DOHH2 (cell line): ENCODE measurements at regions not wholly inside any gene's neighbourhood (a gene's known extent, or its start where the extent isn't known, plus 50 kb on each side); places are given as distances from the start of the nearest gene placed in this dataset.

Source experiments
- H3F3A ChIP-seq: fragments of 200-600 bp; sonication (generic), shearing (Covaris generic); 2 replicates; pipeline ENCODE4 v1.6.0; 2016; ENCODE audit warnings: antibody characterized with exemption, mild to moderate bottlenecking; ENCODE audit not compliant: control insufficient read depth, insufficient read depth
- H3K27ac ChIP-seq: fragments of 200-600 bp; sonication (generic); 2 replicates; pipeline ENCODE4 v1.5.1; 2014; ENCODE audit warnings: low read depth, mild to moderate bottlenecking, low read length, moderate library complexity
- H3K27me3 ChIP-seq: fragments of 200-600 bp; sonication (generic); 2 replicates; pipeline ENCODE4 v1.6.1; 2014; ENCODE audit warnings: mild to moderate bottlenecking, low read length, mixed read lengths; ENCODE audit not compliant: control insufficient read depth
- H3K36me3 ChIP-seq: fragments of 200-600 bp; sonication (generic); 2 replicates; pipeline ENCODE4 v1.6.1; 2014; ENCODE audit warnings: mild to moderate bottlenecking, low read length, moderate library complexity, mixed read lengths; ENCODE audit not compliant: control insufficient read depth
- H3K4me1 ChIP-seq: fragments of 200-600 bp; sonication (generic); 2 replicates; pipeline ENCODE4 v1.6.1; 2014; ENCODE audit warnings: mild to moderate bottlenecking, low read length, mixed read lengths; ENCODE audit not compliant: control insufficient read depth
- H3K4me2 ChIP-seq: fragments of 200-600 bp; sonication (generic); 2 replicates; pipeline ENCODE4 v1.6.0; 2014; ENCODE audit warnings: mild to moderate bottlenecking, low read length, moderate library complexity
- H3K4me3 ChIP-seq: fragments of 200-600 bp; sonication (generic); 2 replicates; pipeline ENCODE4 v1.5.1; 2014; ENCODE audit warnings: mild to moderate bottlenecking, low read length, mixed read lengths
- H3K79me2 ChIP-seq: fragments of 200-600 bp; sonication (generic); 2 replicates; pipeline ENCODE4 v1.6.1; 2014; ENCODE audit warnings: mild to moderate bottlenecking, low read length, mixed read lengths; ENCODE audit not compliant: control insufficient read depth
- H3K9me2 ChIP-seq: fragments of 200-600 bp; sonication (generic); replicated peaks from 2 replicates; pipeline ENCODE4 v1.6.1; 2014; ENCODE audit warnings: mild to moderate bottlenecking, low read length, mixed read lengths; ENCODE audit not compliant: control insufficient read depth
- H3K9me3 ChIP-seq: fragments of 200-600 bp; sonication (generic); 2 replicates; pipeline ENCODE4 v1.6.1; 2014; ENCODE audit warnings: antibody characterized with exemption, low read length, mixed read lengths; ENCODE audit not compliant: control insufficient read depth, insufficient read depth
- H4K20me1 ChIP-seq: fragments of 200-600 bp; sonication (generic); 2 replicates; pipeline ENCODE4 v1.6.0; 2014; ENCODE audit warnings: low read depth, mild to moderate bottlenecking, antibody characterized with exemption, low read length, moderate library complexity; ENCODE audit not compliant: control insufficient read depth, insufficient read depth
- CTCF ChIP-seq: fragments of 200-600 bp; sonication (generic); IDR thresholded peaks from one replicate; pipeline ENCODE4 v1.5.1; 2014; ENCODE audit warnings: antibody characterized with exemption, mild to moderate bottlenecking, low read depth, low read length; ENCODE audit not compliant: poor library complexity, severe bottlenecking
- EZH2phosphoT487 ChIP-seq: fragments of 200-600 bp; sonication (generic); IDR thresholded peaks from 2 replicates; pipeline ENCODE4 v1.6.1; 2017; ENCODE audit warnings: borderline replicate concordance, mild to moderate bottlenecking, antibody characterized with exemption, low read length, moderate library complexity, mixed read lengths

DNA sequence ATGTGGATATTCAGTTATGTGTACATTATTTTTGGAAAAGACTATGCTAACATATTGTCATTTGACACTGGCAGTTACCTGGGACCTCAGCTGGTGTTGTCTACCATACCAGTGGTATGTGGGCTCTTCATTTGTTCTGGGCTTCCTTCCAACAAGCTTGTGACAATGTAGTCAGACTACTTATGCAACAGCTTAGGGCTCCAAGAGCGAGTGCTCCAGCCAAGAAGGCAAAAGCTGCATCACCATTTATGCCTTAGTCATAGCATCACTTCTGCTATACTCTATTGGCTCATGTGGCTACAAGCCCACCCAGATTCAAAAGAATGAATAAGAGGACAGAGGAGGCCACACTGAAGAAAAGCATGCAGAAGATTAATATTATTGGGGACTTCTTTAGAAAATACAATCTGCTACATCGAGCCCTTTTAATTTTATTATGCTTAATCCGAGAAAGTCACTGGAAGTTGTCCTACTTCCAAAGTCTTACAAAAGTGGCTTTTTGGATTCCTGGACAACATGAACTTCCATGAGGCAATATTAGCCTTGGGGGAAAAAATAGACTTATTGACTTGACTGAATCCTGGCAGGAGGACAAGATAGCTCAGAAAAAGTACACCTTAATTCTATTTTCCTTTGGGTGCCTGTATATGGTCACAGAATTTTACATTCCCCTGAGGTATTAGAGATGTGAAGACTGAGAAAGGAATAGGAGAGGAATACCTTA lies 529.4 kb upstream of the HTR2A start:
- Histone ChIP-seq H3K79me2 (no peaks in the 10 kb centered on the region), H3F3A (no peaks in the 10 kb centered on the region), H4K20me1 (no peaks in the 10 kb centered on the region), H3K36me3 (no peaks in the 10 kb centered on the region), H3K4me1 (no peaks in the 10 kb centered on the region), H3K4me2 (no peak overlapping the region), H3K4me3 (no peak overlapping the region), H3K9me2 (no peaks in the 10 kb centered on the region), H3K27ac (no peak overlapping the region), H3K27me3 (no peaks in the 10 kb centered on the region), H3K9me3 (no peaks in the 10 kb centered on the region)
- TF ChIP-seq CTCF (no peak), EZH2phosphoT487 (no peak)

DNA sequence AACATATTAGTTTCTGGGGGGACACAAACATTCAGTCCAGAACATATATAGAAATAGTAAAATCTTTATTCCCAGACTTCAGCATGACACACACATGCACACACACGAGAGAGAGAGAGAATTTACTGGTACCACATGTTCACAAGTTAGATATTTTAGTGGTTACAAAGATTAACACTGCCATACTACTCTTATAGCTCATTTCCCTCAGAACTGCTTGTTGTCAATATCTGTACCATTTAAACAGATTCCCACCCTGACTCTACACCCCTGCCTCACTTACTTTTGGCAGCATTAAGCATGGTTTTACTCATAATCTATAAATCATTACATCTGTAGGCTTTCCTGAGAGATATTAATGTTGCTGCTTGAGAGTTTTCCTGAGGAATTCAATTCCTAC lies 524.7 kb upstream of the HTR2A start:
- no peak overlapping the region for H3K4me3 ChIP-seq
- no peaks in the 10 kb centered on the region for H3K4me1 ChIP-seq
- H3K9me3 ChIP-seq = no peaks in the 10 kb centered on the region; the same call in 1 of the 2 replicates
- H3K27ac ChIP-seq = no peak overlapping the region
- H3F3A ChIP-seq = no peaks in the 10 kb centered on the region
- H4K20me1 ChIP-seq = no peaks in the 10 kb centered on the region
- no peaks in the 10 kb centered on the region for H3K9me2 ChIP-seq
- H3K27me3 ChIP-seq = no peaks in the 10 kb centered on the region
- H3K79me2 ChIP-seq = no peaks in the 10 kb centered on the region
- no peak overlapping the region for H3K4me2 ChIP-seq
- H3K36me3 ChIP-seq = no peaks in the 10 kb centered on the region
- TF ChIP-seq CTCF = no peak
- TF ChIP-seq EZH2phosphoT487 = no peak

DNA sequence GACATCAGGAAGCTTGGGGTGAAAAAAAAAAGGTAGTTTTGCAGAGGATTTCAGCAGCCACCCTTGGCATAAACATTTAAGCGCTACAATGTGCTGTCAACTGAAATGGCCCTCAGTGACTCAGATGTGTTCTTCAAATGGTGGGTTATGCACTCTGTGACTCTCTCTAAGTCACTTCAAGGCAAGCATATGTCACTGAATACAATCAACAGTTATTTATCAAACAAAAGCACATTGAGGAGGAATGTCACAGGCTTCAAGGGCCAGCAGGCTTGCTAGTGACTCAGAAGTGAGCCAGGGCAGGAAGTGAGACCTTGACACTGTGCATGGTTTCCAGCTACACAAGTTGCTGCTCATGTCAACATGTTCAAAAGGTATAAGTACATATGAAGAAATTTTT lies 523.7 kb upstream of the HTR2A start:
- Histone ChIP-seq H3K4me1 (no peaks in the 10 kb centered on the region), H3K36me3 (no peaks in the 10 kb centered on the region), H3K9me2 (no peaks in the 10 kb centered on the region), H3K4me3 (no peak overlapping the region), H3K27me3 (no peaks in the 10 kb centered on the region), H3K4me2 (no peak overlapping the region), H4K20me1 (no peaks in the 10 kb centered on the region), H3K79me2 (no peaks in the 10 kb centered on the region), H3K9me3 (no peaks in the 10 kb centered on the region; the same call in 1 of the 2 replicates), H3F3A (no peaks in the 10 kb centered on the region), H3K27ac (no peak overlapping the region)
- TF ChIP-seq CTCF (no peak), EZH2phosphoT487 (no peak)
